ENCODE measurements at regions not wholly inside any gene's neighbourhood (a gene's known extent, or its start where the extent isn't known, plus 50 kb on each side); places are given as distances from the start of the nearest gene placed in this dataset.

- TF ChIP-seq, protein P1, sequence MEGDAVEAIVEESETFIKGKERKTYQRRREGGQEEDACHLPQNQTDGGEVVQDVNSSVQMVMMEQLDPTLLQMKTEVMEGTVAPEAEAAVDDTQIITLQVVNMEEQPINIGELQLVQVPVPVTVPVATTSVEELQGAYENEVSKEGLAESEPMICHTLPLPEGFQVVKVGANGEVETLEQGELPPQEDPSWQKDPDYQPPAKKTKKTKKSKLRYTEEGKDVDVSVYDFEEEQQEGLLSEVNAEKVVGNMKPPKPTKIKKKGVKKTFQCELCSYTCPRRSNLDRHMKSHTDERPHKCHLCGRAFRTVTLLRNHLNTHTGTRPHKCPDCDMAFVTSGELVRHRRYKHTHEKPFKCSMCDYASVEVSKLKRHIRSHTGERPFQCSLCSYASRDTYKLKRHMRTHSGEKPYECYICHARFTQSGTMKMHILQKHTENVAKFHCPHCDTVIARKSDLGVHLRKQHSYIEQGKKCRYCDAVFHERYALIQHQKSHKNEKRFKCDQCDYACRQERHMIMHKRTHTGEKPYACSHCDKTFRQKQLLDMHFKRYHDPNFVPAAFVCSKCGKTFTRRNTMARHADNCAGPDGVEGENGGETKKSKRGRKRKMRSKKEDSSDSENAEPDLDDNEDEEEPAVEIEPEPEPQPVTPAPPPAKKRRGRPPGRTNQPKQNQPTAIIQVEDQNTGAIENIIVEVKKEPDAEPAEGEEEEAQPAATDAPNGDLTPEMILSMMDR (IDR thresholded peaks at IDR 0.05 in 8 of 11, conservative IDR thresholded peaks at IDR 0.05 in 3 of 11), result no peak
- no peak for TF ChIP-seq POLR2A (IDR thresholded peaks at IDR 0.05)
Observed at GRCh38 chr6:133629970-133630369, 258.9 kb upstream of the TCF21 start.

Data from spleen (tissue), 7 donors.